HG03196 (cell line): ENCODE measurements at regions not wholly inside any gene's neighbourhood (a gene's known extent, or its start where the extent isn't known, plus 50 kb on each side); places are given as distances from the start of the nearest gene placed in this dataset.

Experiments used
- ATAC-seq: cut with Tn5 transposase; IDR thresholded peaks from one replicate; pipeline ENCODE4 v1.9.1; 2021; ENCODE audit not compliant: unreplicated experiment

DNA sequence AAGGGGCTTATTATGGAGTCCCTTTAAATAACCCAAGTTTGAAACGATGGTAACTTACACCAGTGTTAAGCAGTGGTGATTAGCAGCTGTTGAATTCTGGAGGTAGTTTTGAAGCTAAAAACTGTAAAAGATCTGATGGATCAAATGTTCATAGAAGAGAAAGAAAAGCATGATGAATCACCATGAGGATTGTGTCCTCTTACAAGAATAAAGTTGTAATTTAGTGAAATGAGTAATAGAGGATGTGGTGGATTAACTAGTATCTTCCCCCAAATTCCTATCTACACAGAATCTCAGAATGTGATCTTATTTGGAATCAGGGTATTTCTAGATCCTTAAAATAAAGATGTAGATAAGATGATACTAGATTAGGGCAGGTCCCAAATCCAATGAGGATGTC, 1138.2 kb upstream of the TMEFF2 start:
- no peak for ATAC-seq

- no peak for ATAC-seq
These were observed 1136.9 kb upstream of the TMEFF2 start for GRCh38 chr2:193331676-193332075.

- ATAC-seq: no peak
These were observed 1131.6 kb upstream of the TMEFF2 start for GRCh38 chr2:193326296-193326695.

DNA sequence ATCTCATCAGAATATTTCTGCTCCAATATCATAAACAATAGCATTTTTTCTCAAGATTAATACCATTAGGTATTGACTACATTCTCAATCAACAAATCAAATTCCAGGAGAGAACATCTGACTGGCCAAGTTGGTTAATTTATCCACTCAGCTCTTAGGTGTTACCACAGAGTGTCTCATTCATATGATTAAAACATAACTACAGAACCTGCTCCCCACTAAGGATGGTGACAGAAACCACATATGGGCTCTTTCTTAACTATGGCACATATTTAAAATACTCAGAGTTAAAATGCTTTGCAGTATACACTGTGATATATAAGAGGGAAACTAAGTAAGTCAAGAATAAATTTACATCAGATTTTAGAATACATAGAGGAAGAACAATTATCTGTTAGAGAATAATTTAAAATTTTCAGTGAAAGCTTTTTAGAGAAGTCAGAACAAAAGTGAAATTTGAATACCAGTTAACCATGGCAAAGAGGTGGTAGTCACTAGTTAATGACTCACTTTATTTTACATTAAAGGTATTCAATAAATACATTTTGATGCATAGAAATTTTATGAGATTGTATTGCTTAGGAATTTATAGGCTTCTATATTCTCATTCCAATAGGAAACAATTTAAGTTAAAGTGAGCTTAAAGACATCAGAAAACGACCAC, 1120.8 kb upstream of the TMEFF2 start:
- ATAC-seq: peak; percentile 80

DNA sequence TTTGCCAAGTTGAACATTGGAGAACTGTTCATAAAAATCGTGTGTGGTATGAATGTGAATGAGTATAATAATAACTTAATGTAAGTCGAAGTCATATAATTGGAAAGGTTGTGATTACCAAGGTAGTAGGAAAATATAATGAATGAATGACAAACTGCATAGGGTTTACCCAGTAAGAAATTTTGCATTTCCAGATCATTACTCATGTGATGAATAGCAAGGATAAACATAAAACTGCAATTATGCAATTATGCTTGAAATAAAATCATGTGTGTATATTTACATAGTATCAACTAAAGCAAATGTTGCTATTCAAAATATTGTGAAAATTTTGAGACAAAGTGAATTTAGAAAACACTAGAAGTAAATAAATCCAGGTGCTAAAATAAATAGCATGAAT, 1108.7 kb upstream of the TMEFF2 start:
- ATAC-seq: no peak

DNA sequence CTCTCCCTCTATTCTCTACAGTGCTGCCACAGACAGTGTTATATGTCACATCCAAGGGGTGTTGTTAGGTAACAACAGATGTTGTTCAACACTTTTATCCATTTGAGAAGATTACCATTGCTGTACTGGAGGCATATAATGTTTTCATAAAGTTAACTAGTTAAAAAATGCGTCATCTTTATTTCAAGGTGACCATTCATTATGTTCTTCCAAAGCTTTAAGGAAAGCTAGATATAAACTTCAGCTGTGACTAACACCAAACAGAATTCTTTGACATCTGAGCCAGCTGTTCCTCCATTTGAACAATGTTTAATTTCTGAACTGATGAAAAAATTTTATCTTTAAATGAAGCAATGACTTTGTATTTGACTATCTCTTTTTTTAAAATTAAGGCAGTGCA, 1099.6 kb upstream of the TMEFF2 start:
- no peak for ATAC-seq

GRCh38 chr2:193279361-193279760, 1084.6 kb upstream of the TMEFF2 start:
- no peak for ATAC-seq

- ATAC-seq: no peak
These were observed 1082.3 kb upstream of the TMEFF2 start for GRCh38 chr2:193276988-193277387.

DNA sequence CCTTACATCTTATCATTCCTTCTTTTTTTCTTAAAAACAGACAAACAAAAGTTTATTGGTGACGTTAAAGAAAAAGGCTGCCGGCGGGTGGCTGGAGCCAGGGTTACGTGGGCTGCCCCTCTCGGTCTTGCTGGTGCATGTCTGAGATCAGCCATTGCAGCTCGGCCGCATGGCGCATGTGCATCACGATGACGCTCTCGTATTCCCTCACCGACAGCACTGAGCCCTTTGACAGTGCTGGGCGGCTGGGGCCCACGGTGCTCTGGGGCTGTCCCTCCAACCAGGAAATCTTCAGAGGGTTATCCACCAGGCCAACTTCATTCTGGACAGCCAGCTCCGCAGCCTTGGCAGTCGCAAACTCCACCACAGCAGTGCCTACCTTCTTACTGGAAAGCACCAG, 1081.8 kb upstream of the TMEFF2 start:
- no peak for ATAC-seq

DNA sequence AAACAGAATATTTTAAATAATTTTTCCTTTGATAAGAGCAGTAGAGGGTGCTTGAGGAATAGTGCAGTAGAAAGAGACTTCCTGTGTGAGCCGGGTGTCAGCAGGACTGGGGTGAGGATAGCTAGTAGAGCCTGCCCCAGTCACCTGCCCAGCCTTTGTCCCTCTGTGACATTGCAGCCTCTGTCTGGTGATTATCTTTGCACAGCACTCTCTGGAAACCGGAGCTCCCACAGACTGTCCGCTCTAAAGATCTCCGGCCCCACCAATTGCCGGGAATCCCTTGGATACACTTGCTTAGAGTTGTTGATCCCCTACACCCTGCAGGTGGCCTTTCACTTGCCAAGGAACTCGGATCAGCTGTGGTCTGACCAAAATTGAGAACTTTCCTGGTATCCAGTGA, 1081.3 kb upstream of the TMEFF2 start:
- no peak for ATAC-seq

DNA sequence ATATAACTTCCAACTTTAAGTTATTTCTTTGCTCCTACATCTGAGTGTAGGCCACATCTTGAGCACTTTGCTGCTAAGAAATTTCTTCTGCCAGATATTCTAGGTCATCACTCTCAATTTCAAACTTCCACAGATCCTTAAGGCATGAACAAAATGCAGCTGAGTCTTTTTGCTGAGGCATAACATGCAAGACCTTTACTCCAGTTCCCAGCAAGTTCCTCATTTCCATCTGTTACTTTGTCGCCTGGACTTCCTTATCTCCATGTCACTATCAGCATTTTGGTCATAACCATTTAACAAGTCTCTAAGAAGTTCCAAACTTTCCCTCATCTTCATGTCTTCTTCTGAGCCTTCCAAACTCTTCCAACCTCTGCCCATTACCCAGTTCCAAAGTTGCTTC, 1077.3 kb upstream of the TMEFF2 start:
- no peak for ATAC-seq

DNA sequence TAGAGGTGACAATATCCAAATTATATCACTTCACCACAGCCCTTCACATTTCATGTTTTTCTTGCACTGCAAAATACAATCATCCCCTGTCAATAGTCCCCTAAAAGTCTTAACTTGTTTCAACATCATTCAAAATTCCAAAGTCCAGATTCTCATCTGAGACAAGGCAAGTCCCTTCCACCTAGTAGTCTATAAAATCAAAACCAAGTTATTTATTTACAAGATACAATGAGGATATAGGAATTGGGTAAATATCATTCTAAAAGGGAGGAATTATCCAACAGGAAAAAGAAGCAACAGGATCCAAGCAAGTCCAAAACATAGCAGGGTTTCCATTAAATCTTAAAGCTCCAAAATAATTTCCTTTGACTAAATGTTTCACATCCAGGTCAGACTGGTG, 1076.1 kb upstream of the TMEFF2 start:
- ATAC-seq: no peak

GRCh38 chr2:193267496-193268002, 1072.8 kb upstream of the TMEFF2 start:
- ATAC-seq: no peak

DNA sequence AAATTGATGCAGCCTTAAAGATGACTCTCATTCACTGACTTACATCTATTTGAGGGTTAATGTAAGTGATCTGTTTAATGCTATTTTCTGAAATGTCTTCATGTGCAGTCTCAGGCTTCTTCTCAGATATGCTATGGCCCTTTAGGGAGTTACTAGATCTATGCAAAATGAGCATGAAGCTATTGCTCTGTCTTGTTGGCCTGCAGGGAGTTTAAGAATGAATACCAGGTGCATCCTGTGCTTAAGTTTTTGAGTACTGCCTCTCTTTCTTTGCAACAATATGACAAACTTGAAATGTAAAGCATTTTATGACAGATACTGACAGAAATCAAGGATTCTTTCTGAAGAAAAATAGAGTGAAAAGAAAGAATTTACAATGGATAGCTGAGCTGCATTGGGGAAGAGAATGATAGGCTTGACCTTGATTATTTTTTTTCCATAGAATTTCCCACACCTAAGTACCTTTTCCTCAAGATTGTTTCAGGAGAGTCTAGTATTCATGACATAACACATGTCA, 1058.3 kb upstream of the TMEFF2 start:
- no peak for ATAC-seq

- ATAC-seq: no peak
These were observed 1057.2 kb upstream of the TMEFF2 start for GRCh38 chr2:193251909-193252308.

- ATAC-seq: no peak
These were observed 1055.7 kb upstream of the TMEFF2 start for GRCh38 chr2:193250389-193250788.

GRCh38 chr2:193240752-193241151, 1046.0 kb upstream of the TMEFF2 start:
- ATAC-seq: no peak

- no peak for ATAC-seq
These were observed 1036.9 kb upstream of the TMEFF2 start for GRCh38 chr2:193231634-193232033.

- no peak for ATAC-seq
These were observed 1033.5 kb upstream of the TMEFF2 start for GRCh38 chr2:193228276-193228675.

DNA sequence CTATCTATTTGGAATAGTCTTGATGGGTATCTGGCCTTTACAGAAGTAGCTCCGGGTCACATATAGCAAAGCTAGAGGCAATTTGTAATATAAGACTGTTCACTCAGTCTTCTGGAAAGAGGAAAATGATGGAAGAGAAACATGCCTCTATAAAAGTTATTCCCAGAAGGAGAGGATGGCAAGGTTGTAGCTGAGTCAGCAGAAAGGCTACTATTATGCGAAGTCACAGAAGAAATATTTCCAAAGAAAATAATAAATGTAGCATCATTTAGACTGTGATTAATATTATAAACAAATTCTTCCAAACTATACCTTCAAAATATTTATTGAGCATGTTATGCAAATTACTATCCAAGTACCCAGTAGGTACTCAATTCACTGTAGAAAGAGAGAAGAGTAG, 1027.7 kb upstream of the TMEFF2 start:
- no peak for ATAC-seq

GRCh38 chr2:193219413-193219812, 1024.7 kb upstream of the TMEFF2 start:
- no peak for ATAC-seq

DNA sequence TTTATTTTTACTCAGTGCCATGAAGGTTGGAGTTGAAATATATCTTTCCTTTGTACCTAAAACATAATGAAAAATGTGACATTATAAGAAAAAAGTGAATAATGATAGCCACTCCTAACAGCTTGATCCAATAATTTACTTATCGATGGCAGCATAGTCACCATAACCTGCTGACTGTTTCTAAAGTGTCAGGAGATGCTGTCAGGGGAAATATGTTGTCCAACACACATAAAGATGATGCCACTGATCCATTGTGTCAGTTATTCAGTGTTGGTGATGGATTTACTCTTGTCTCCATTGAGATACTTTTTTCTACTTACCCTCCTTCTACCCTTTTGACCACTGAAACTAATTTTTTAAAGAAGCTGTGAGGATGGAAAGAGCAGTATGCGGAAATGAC, 1006.9 kb upstream of the TMEFF2 start:
- ATAC-seq: no peak

DNA sequence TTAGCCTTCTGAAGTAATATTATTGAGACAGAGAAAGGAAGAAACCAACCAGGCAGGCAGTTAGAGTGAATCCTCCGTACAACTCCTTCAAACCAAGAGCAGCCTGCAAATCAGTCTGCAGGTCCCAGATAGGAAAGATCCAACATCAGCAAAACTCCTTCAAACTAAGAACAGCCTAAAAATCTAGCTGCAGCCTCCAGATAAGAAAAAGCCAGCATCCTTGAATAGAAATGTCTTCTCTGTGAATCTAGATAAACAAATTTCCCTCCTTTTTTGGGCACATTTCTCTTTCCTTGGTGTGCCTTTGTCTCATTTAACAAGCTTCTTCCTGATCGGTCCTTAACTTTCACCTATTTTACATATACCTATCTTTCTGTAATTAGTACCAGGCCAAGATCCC, 1004.6 kb upstream of the TMEFF2 start:
- ATAC-seq: no peak
